ENCODE measurements at regions not wholly inside any gene's neighbourhood (a gene's known extent, or its start where the extent isn't known, plus 50 kb on each side); places are given as distances from the start of the nearest gene placed in this dataset.

DNA sequence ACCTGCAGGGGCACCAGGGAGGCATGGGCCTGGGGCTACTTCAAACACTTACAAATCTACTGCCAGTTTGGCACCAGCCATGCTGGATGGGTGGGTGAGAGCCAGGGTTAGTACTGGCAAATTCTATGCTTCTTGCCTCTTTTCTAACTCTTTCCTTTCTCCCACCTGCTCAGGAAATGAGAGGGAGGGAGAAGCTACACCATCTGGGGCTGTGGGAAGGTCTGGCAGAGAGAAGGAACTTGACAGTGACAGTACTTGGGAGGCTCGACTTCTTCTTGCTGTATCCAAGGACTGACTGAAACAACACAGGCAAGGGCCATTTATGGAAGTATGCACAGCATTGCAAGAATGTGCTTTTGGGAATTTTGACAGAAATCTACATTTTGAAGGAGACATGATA lies 149.6 kb upstream of the DYRK2 start:
- Histone ChIP-seq H3K4me3 (ENCODE audit: low read length) (no peak overlapping the region), H3K9me2 (replicated peaks; ENCODE audit: insufficient read depth, low read length) (no peaks in the 10 kb centered on the region), H3K4me2 (ENCODE audit: low read depth, low read length) (no peak overlapping the region), H3K9ac (ENCODE audit: low read length) (no peak overlapping the region), H3K27ac (ENCODE audit: low read length) (no peak overlapping the region), H3K9me3 (replicated peaks; ENCODE audit: insufficient read depth, low read length) (no peaks in the 10 kb centered on the region), H3K27me3 (replicated peaks; ENCODE audit: insufficient read depth, low read length) (no peaks in the 10 kb centered on the region), H4K20me1 (ENCODE audit: insufficient read depth, low read length) (no peaks in the 10 kb centered on the region), H3K4me1 (ENCODE audit: low read length) (peaks cover 12% of the 10 kb centered on the region; the same call in 1 of the 2 replicates), H2AFZ (ENCODE audit: low read length) (no peak overlapping the region), H3K36me3 (replicated peaks; ENCODE audit: insufficient read depth, low read length) (no peaks in the 10 kb centered on the region), H3K79me2 (ENCODE audit: low read length) (no peaks in the 10 kb centered on the region), H3F3A (ENCODE audit: insufficient read depth, low read length) (no peaks in the 10 kb centered on the region)
- no peak for DNase-seq
- TF ChIP-seq EZH2 (optimal IDR thresholded peaks at IDR 0.05; ENCODE audit: low read depth, low read length): no peak
- TF ChIP-seq EZH2phosphoT487 (IDR thresholded peaks at IDR 0.05; ENCODE audit: low read length): no peak
- TF ChIP-seq, protein P1, sequence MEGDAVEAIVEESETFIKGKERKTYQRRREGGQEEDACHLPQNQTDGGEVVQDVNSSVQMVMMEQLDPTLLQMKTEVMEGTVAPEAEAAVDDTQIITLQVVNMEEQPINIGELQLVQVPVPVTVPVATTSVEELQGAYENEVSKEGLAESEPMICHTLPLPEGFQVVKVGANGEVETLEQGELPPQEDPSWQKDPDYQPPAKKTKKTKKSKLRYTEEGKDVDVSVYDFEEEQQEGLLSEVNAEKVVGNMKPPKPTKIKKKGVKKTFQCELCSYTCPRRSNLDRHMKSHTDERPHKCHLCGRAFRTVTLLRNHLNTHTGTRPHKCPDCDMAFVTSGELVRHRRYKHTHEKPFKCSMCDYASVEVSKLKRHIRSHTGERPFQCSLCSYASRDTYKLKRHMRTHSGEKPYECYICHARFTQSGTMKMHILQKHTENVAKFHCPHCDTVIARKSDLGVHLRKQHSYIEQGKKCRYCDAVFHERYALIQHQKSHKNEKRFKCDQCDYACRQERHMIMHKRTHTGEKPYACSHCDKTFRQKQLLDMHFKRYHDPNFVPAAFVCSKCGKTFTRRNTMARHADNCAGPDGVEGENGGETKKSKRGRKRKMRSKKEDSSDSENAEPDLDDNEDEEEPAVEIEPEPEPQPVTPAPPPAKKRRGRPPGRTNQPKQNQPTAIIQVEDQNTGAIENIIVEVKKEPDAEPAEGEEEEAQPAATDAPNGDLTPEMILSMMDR (IDR thresholded peaks at IDR 0.05; ENCODE audit: low read length): no peak

DNA sequence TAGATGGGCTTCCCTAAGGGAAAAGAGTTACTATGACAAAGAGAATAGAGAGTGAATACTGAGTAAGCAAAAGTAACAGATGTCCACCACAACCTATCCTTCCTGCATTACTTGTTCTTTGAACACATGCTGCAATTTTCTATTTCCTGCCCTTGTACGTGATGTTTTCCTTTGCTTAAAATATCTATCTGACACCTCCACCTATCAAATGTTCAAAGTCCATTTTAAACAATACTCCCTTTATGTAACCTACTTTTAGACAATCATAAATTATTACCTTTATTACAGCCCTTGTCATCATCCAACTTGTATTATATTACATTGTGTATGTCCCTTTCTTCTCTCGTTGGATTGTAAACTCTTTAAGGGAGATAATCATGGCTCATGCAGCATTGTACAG lies 147.2 kb upstream of the DYRK2 start:
- H3K9me3 ChIP-seq (replicated peaks; ENCODE audit: insufficient read depth, low read length): no peaks in the 10 kb centered on the region
- no peaks in the 10 kb centered on the region for H3K36me3 ChIP-seq (replicated peaks; ENCODE audit: insufficient read depth, low read length)
- H3F3A ChIP-seq (ENCODE audit: insufficient read depth, low read length): no peaks in the 10 kb centered on the region
- no peaks in the 10 kb centered on the region for H3K79me2 ChIP-seq (ENCODE audit: low read length)
- H3K27ac ChIP-seq (ENCODE audit: low read length): no peak overlapping the region
- H3K4me3 ChIP-seq (ENCODE audit: low read length): no peak overlapping the region
- no peaks in the 10 kb centered on the region for H3K9me2 ChIP-seq (replicated peaks; ENCODE audit: insufficient read depth, low read length)
- H3K9ac ChIP-seq (ENCODE audit: low read length): no peak overlapping the region
- no peak for DNase-seq
- TF ChIP-seq, protein P1 (IDR thresholded peaks at IDR 0.05; ENCODE audit: low read length): no peak
- TF ChIP-seq EZH2phosphoT487 (IDR thresholded peaks at IDR 0.05; ENCODE audit: low read length): no peak
- H3K27me3 ChIP-seq (replicated peaks; ENCODE audit: insufficient read depth, low read length): no peaks in the 10 kb centered on the region
- no peaks in the 10 kb centered on the region for H4K20me1 ChIP-seq (ENCODE audit: insufficient read depth, low read length)
- peaks cover 12% of the 10 kb centered on the region; the same call in 1 of the 2 replicates for H3K4me1 ChIP-seq (ENCODE audit: low read length)
- H3K4me2 ChIP-seq (ENCODE audit: low read depth, low read length): no peak overlapping the region
- no peak overlapping the region for H2AFZ ChIP-seq (ENCODE audit: low read length)

DNA sequence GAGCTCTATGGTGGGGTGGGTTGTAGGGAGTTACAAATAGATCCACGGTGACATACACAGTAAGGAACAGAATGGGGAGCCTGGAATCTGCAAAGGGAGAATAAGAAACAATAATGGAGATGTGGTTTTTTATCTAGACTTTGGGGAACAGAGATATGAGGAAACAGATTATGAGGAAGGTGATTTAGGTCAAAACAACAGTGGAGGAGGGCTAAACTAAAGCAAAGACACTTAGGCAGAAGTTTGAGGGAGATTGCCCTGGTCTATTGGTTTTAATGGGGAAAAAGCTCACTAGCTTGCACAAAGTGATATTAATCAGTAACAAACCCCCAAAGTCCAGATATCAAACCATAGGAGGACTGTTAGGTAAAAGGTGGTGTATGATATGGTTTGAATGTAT lies 144.5 kb upstream of the DYRK2 start:
- no peaks in the 10 kb centered on the region for H3K27me3 ChIP-seq (replicated peaks; ENCODE audit: insufficient read depth, low read length)
- H3K9me2 ChIP-seq (replicated peaks; ENCODE audit: insufficient read depth, low read length): no peaks in the 10 kb centered on the region
- H3F3A ChIP-seq (ENCODE audit: insufficient read depth, low read length): no peaks in the 10 kb centered on the region
- H3K36me3 ChIP-seq (replicated peaks; ENCODE audit: insufficient read depth, low read length): no peaks in the 10 kb centered on the region
- peaks cover 12% of the 10 kb centered on the region; the same call in 1 of the 2 replicates for H3K4me1 ChIP-seq (ENCODE audit: low read length)
- DNase-seq: no peak
- H3K4me2 ChIP-seq (ENCODE audit: low read depth, low read length): no peak overlapping the region
- H3K4me3 ChIP-seq (ENCODE audit: low read length): no peak overlapping the region
- no peak overlapping the region for H2AFZ ChIP-seq (ENCODE audit: low read length)
- H4K20me1 ChIP-seq (ENCODE audit: insufficient read depth, low read length): no peaks in the 10 kb centered on the region
- no peaks in the 10 kb centered on the region for H3K9me3 ChIP-seq (replicated peaks; ENCODE audit: insufficient read depth, low read length)
- H3K27ac ChIP-seq (ENCODE audit: low read length): no peak overlapping the region
- no peak overlapping the region for H3K9ac ChIP-seq (ENCODE audit: low read length)
- no peak for TF ChIP-seq EZH2phosphoT487 (IDR thresholded peaks at IDR 0.05; ENCODE audit: low read length)
- TF ChIP-seq, protein P1 (IDR thresholded peaks at IDR 0.05; ENCODE audit: low read length): no peak
- TF ChIP-seq EZH2 (optimal IDR thresholded peaks at IDR 0.05; ENCODE audit: low read depth, low read length): no peak
- no peaks in the 10 kb centered on the region for H3K79me2 ChIP-seq (ENCODE audit: low read length)

All from MM.1S (cell line).